ENCODE measurements at regions not wholly inside any gene's neighbourhood (a gene's known extent, or its start where the extent isn't known, plus 50 kb on each side); places are given as distances from the start of the nearest gene placed in this dataset.
A peak's percentile ranks its signal among the peaks of the same experiment; 100 is the strongest.

- no peak for DNase-seq (ENCODE audit: low spot score)
Observed at GRCh38 chr4:175441256-175441655, 370.8 kb downstream of the GPM6A start.

DNA sequence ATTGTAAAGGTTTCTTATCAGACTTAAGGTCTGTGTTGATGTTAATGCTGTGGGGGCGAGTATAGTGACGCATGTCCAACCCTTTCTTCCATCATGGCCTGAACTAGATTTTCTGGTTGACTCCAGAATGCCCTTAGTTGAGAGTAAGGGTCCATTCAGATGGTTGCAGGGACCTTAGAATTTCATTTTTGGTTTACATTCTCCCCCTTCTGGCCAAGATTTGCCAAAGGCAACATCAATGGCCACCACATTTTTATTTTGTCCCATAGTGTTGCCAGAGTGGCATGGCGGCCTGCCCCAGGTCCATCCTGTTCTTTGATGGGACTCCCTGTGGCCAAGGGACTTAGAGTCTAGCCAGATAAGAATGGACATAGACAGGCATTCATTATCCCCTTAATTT is 368.5 kb downstream of the GPM6A start:
- no peak for DNase-seq (ENCODE audit: low spot score)

GRCh38 chr4:175444512-175444911 is 367.6 kb downstream of the GPM6A start:
- DNase-seq (ENCODE audit: low spot score): no peak

DNA sequence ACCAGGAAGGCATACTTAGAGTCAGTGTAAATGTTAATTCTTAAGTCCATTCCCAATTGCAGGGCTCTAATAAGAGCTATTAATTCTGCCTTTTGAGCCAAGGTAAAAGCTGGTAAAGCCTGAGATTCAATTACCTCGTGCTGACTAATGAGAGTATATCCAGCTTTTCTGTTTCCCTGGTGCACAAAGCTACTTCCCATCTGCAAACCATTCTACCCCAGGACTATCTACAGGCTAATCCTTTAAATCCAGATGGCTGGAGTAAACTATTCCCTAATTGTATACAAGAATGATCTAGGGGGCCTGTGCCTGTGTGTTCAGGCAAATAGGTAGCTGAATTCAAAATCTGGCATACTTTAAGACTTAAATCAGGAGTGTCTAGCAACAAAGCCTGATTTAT is 365.0 kb downstream of the GPM6A start:
- no peak for DNase-seq (ENCODE audit: low spot score)

- no peak for DNase-seq (ENCODE audit: low spot score)
Observed at GRCh38 chr4:175450446-175450845, 361.6 kb downstream of the GPM6A start.

DNA sequence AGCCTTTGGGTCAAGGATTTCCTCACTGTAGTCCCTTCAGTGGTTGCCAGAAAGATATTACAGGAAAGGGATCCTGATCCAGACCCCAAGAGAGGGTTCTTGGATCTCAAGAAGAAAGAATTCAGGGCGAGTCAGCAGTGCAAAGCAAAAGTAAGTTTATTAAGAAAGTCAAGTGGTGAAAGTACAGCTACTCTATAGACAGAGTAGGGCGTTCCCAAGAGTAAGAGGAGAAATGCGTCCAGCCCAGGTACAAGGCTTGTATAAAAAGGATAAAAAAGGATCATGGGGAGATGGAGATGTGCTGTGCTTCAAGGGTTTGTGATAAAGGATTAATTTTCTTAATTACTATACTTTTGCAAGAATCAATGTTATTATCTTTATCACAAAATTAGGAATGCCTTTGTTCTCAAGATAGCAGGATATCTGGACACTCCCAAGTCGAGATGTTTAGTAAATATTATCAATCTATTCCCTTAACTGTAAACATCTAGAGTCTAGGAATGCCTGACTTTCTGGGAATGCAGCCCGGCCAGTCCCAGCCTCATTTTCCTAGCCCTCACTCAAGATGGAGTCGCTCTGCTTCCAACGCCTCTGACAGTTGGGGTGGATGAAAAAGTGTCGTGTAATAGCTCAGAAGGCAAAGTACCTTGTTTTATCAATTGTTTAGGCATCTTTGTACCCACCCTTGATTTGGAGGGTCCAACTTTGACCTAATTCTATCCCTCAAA is 360.7 kb downstream of the GPM6A start:
- no peak for DNase-seq (ENCODE audit: low spot score)

DNA sequence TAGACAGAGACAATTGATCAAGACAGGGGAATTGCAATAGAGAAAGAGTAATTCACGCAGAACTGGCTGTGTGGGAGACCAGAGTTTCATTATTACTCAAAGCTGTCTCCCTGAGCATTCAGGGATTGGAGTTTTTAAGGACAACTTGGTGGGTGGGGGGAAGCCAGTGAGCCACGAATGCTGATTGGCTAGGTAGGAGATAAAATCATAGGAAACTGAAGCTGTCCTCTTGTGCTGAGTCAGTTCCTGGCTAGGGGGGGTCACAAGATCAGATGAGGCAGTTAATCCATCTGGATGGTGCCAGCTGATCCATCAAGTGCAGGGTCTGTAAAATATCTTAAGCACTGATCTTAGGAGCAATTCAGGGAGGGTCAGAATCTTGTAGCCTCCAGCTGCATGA is 358.6 kb downstream of the GPM6A start:
- no peak for DNase-seq (ENCODE audit: low spot score)

DNA sequence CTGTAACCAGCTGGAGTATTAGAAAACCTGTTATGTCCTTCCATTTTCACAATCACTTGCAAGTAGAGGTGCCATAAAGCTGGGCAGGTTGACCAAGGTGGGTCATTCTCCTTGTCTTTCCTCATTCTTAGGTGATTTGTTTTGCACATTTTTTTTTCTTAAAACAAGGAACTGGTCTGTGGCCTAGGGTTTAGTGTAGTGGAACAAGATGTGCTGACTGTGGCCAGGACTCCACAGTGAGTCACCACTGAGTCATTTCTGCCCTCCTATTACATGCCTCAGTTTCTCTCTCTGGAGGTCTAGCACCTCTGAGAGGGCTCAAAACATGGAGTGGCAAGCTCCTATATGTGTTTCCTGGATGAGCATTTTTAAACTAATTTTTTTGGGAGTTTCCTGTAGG is 355.9 kb downstream of the GPM6A start:
- DNase-seq (ENCODE audit: low spot score): no peak

DNA sequence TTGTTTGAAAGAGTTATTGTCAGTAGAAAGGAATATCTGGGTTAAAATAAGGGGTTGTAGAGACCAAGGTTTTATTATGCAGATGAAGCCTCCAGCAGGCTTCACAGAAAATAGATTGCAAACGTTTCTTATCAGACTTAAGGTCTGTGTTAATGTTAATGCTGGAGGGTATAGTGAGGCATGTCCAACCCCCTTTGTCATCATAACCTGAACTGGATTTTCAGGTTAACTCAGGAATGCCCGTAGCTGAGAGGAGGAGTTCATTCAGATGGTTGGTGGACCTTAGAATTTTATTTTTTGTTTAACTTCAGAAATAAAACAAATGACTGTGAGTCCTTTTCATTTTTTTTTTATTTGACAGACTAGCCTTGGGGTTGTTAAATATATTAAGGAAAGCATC is 354.1 kb downstream of the GPM6A start:
- DNase-seq (ENCODE audit: low spot score): no peak

DNA sequence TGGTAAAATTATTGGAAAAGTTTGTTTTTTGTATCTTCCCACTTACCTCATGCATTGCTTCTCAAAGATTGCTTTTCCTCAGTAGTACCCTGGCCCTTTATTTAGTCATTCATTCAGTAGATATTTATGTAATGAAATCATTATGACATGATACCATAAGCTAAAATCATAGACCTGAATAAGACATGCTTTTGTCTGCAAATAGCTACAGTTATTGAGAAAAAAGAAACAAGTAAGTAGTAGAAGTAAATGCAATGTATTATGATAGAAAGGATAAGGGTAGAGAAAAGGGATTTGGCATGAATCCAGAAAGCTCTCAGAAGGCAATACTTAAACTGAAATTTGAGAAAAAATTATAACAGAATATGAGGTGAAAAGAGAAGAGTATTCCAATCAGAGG is 352.5 kb downstream of the GPM6A start:
- no peak for DNase-seq (ENCODE audit: low spot score)

GRCh38 chr4:175460414-175460813 is 351.6 kb downstream of the GPM6A start:
- no peak for DNase-seq (ENCODE audit: low spot score)

GRCh38 chr4:175469514-175469913 is 342.6 kb downstream of the GPM6A start:
- no peak for DNase-seq (ENCODE audit: low spot score)

DNA sequence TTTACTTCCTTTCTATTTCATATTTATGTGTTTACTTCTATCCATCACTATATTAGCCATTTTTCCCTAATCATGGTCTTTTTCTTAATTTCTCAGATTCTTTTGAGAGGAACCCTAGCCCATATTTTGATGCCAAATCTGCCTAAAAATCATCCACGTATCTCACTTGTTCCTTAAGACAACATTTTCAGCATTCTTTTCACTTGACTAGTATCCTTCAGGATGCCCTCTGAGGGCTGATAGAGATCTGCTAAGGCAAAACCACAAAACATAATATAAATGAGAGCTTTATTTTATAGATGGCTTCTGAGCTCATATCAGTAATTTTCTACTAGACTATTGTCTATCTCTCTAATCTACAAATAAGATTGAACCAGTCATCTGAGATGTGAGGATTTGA is 341.9 kb downstream of the GPM6A start:
- no peak for DNase-seq (ENCODE audit: low spot score)

- DNase-seq (ENCODE audit: low spot score): no peak
Observed at GRCh38 chr4:175480404-175480803, 331.7 kb downstream of the GPM6A start.

- DNase-seq (ENCODE audit: low spot score): no peak
Observed at GRCh38 chr4:175499735-175500352, 312.2 kb downstream of the GPM6A start.

DNA sequence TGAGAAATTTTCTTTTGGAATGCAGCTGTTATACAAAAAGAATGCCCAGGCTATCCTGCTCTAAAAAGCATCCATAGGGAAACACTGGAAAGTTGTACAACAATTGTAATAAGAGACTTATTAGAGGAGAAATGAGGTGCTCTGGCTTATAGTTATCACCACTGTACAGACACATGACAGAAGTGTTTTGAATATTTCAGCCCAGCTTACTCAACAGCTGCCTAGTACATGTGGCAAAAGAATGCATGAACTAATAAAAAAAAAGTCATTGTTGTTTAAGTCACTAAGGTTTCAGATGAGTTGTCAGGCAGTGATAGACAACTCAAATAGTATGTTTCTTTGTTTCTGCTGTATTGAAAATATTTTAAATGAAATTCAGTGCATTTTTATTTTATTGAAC is 307.7 kb downstream of the GPM6A start:
- DNase-seq (ENCODE audit: low spot score): no peak

- DNase-seq (ENCODE audit: low spot score): no peak
Observed at GRCh38 chr4:175509320-175509719, 302.7 kb downstream of the GPM6A start.

GRCh38 chr4:175511861-175512260 is 300.2 kb downstream of the GPM6A start:
- DNase-seq (ENCODE audit: low spot score): no peak

- DNase-seq (ENCODE audit: low spot score): no peak
Observed at GRCh38 chr4:175514174-175514573, 297.9 kb downstream of the GPM6A start.

DNA sequence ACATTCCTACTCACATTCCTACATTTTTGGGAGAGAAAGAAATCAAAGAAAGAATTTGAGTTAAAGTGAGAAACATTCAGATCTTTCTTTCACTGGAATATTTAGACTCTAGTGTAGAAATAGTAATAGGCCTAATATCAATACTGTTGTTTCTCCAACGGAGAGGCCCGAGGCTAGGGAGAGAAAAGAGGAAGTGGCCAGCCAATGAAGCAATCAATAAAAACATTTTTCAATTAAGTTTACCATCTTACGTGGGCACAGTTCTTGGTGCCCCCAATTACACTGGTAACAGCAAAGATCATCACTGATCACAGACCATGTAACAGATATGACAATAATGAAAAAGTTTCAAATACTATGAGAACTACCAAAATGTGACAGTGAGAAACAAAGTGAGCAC is 281.4 kb downstream of the GPM6A start:
- no peak for DNase-seq (ENCODE audit: low spot score)

DNA sequence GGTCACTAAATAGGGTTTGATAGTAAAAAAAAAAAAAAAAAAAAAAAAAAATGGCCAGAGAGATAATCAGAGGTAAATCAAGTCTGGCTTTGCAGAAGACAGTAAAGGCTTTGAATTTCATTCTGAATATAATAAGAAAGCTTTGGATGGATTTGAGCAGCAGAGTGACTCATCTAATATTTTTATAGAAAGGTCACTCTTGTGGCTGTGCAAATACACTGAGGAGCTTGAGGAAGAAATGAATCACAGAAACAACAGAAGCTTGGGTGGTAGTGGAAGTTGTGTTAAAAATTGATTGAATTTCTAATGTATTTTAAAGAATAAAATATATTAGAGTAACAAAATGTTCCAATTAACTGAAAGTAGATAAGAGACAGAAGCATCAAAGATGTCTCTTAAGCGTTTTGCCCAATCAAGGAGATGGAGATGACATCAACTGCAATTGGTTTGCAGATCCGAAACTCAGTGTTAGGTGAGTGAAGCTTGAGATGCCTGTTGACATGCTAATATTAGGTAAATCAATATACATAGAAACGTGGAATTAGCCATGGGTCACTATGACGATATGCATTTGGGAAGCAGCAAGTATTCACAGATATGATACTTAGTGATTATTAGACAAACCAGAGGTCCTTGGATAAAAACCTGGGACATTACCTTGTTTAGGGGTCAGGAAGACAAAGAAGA is 280.5 kb downstream of the GPM6A start:
- DNase-seq (ENCODE audit: low spot score): no peak

DNA sequence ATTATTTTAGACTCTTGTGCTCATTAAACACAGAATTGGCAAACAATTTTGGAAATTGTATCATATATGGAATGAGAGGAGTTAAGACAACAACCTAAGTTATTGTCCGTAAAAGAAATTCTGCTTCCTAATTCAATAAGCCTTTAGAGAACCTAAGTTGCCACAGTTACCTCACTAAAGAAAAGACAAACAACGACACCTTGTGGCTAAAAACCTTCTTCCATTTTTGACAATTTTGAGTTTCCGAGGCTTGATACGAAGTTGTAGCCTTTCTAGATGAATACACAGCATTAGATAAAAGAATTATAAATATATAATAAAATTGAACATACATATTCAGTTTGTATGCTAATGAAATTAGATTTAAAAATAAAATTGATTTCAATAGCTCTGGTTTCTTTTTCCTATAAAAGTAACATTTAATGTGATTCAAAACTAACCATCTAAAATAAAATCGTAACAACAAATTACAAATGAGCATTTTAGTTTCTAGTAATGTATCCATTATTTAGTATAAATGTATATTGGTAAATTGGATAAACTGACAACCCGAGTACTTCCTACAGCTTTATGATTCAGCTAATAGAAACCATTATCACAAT is 275.1 kb downstream of the GPM6A start:
- peak; percentile 33 for DNase-seq (ENCODE audit: low spot score)

DNA sequence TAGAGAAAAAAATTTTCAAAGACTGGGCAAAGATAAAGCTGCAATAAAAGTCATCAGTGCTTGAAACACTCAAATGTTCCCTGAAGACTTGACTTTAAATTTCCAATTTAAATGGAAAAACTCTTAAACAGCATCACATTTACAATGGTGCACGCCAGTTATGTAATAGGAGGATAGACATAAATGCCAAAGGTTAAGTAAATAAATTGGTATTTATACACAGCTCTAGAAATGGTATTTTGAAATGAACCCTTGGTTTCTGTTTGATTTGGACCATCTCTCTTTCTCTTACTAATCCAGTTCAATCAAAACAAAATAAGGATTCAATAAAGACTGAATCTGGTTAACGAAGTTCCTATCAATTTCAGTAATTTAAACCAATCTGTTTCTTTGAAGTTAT is 272.6 kb downstream of the GPM6A start:
- DNase-seq (ENCODE audit: low spot score): no peak
